Head of caudate nucleus (tissue), 42 donors: ENCODE measurements at regions not wholly inside any gene's neighbourhood (a gene's known extent, or its start where the extent isn't known, plus 50 kb on each side); places are given as distances from the start of the nearest gene placed in this dataset.
"Not testable (repeated sequence)": the region's sequence is repeated elsewhere in the genome, so short reads cannot be mapped to it uniquely, and the experiment has no call there.

Experiments used
- DNase-seq, 42 donors: peaks; one replicate each; pipeline versions ENCODE4 v3.0.0 to v3.0.0-alpha.2; 2020 to 2021; ENCODE audit warnings: mixed read lengths in 7 of 42
- intact Hi-C: fragments of 100-400 bp; cut with DNase I; formaldehyde crosslinking; loops from one replicate; pipeline ENCODE4 v1.15.0; 2022

GRCh38 chr6:90695316-90695715 is 108.4 kb upstream of the MAP3K7 start:
- intact Hi-C loops: no loop called here
- no peak for DNase-seq

GRCh38 chr6:90694802-90695201 is 107.9 kb upstream of the MAP3K7 start:
- intact Hi-C loops: no loop called here

GRCh38 chr6:90691823-90692222 is 105.0 kb upstream of the MAP3K7 start:
- intact Hi-C loops: no loop called here
- DNase-seq: no peak

More at GRCh38 chr6:90694802-90695201, 107.9 kb upstream of the MAP3K7 start:
- no peak for DNase-seq

- intact Hi-C loops: no loop called here
- no peak for DNase-seq
These were observed 102.3 kb upstream of the MAP3K7 start for GRCh38 chr6:90689172-90689571.

GRCh38 chr6:90687775-90688380 is 101.0 kb upstream of the MAP3K7 start:
- intact Hi-C loops: no loop called here
- DNase-seq: no peak

GRCh38 chr6:90681863-90682262 is 95.0 kb upstream of the MAP3K7 start:
- intact Hi-C loops: no loop called here
- no peak for DNase-seq

- intact Hi-C loops: no loop called here
- DNase-seq: no peak
These were observed 91.3 kb upstream of the MAP3K7 start for GRCh38 chr6:90678049-90678779.

GRCh38 chr6:90677440-90677839 is 90.6 kb upstream of the MAP3K7 start:
- intact Hi-C loops: no loop called here
- DNase-seq: no peak

GRCh38 chr6:90676516-90677300 is 89.8 kb upstream of the MAP3K7 start:
- intact Hi-C loops: no loop called here
- no peak for DNase-seq

GRCh38 chr6:90675107-90675506 is 88.2 kb upstream of the MAP3K7 start:
- intact Hi-C loops, DNase-seq: not testable (repeated sequence)

- intact Hi-C loops: not testable (repeated sequence)
These were observed 87.2 kb upstream of the MAP3K7 start for GRCh38 chr6:90674077-90674476.

GRCh38 chr6:90669846-90670245 is 83.0 kb upstream of the MAP3K7 start:
- intact Hi-C loops: no loop called here
- DNase-seq: no peak

More at GRCh38 chr6:90674077-90674476, 87.2 kb upstream of the MAP3K7 start:
- DNase-seq: not testable (repeated sequence)

GRCh38 chr6:90669420-90669819 is 82.5 kb upstream of the MAP3K7 start:
- intact Hi-C loops: no loop called here
- no peak for DNase-seq

- intact Hi-C loops: no loop called here
These were observed 81.3 kb upstream of the MAP3K7 start for GRCh38 chr6:90668141-90668540.

GRCh38 chr6:90663873-90664272 is 77.0 kb upstream of the MAP3K7 start:
- no peak for DNase-seq
- intact Hi-C loops: no loop called here

More at GRCh38 chr6:90668141-90668540, 81.3 kb upstream of the MAP3K7 start:
- DNase-seq: no peak

GRCh38 chr6:90663106-90663505 is 76.2 kb upstream of the MAP3K7 start:
- DNase-seq: no peak
- intact Hi-C loops: no loop called here

GRCh38 chr6:90660931-90661330 is 74.1 kb upstream of the MAP3K7 start:
- intact Hi-C loops: no loop called here
- no peak for DNase-seq

GRCh38 chr6:90658497-90658896 is 71.6 kb upstream of the MAP3K7 start:
- no peak for DNase-seq
- intact Hi-C loops: no loop called here

- intact Hi-C loops: no loop called here
- no peak for DNase-seq
These were observed 69.5 kb upstream of the MAP3K7 start for GRCh38 chr6:90656325-90656724.

GRCh38 chr6:90654806-90655205 is 67.9 kb upstream of the MAP3K7 start:
- intact Hi-C loops: no loop called here
- DNase-seq: no peak
